LNCAP (cell line): ENCODE measurements at regions not wholly inside any gene's neighbourhood (a gene's known extent, or its start where the extent isn't known, plus 50 kb on each side); places are given as distances from the start of the nearest gene placed in this dataset.

Experiments
- CTCF ChIP-seq: fragments of 450-650 bp; IDR thresholded peaks from 2 replicates; pipeline ENCODE4 v1.5.1; 2017; ENCODE audit warnings: mild to moderate bottlenecking

DNA sequence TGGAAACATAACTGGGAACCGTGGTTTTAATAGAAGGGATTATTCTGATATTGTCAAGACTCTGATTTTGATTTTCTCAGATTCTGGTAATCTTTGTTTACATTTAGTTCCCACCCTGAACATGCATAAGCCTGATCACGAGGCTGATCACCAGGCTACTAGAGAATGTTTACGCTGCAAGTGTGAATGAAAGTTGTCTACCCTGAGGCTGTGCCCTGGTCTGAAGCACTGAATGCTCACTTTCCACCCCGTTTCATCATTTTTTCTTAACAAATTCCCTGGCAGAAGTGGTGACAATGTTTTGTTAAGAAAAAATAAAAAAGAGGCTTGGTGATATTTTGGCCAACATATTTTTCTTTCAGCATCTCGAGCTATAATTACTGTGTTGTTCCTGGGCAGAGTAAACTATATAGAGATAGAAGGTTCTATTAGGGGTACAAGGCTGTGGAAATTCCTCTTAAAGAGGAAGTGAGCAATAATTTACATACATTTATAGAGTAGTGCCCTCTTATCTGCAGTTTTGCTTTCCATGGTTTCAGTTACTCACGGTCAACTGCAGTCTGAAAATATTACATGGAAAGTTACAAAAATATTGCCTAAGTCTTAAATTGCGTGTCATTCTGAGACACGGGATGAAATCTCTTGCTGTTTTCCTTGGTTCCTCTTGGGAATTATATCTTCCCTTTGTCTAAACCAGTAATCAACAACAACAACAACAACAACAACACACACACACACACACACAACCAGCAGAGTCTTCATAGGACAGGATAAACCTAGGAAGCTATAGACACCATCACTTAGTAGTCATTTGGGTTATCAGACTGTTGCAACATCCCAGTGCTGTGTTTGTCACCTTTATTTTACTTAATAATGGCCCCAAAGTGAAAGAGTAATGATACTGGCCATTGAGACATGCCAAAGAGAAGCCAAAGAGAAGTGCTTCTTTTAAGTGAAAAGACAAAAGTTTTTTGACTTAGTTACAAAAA lies 566.6 kb upstream of the CITED2 start:
- TF ChIP-seq CTCF, result no peak

DNA sequence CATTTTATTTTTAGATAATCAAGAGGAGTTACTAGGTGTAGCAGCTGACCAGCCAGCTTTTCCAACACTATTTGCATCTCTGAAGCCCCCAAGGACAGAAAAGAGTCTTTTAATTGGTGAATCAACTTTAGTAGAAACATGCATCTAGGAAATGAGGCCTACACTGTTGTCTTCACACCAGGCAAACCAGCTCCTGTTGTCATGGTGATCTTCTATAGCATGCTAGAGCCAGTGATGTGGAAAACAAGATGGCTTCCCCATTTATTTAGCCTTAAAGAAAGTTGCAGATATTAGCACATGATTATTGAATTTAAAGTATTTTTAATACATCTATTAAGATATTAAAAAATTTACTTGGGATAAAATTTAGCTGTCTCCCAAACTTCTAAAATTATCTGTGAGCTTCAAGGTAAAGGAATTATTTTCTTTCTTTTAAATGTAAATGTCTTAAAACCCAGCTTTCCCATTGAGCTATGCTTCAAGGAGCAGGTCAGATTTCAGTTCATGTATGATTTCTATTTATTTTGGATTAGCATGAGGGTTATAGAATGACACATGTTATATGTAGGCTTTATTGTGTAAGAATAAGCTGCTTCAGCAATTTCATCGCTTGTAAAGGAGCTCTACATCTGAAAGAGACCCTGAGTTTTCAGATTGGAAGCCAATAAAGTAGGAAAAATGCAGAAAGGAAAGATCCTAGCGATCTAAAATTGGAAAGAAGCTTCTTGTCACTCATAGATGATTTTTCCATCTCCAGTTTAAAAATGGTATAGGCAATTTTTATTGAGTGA lies 564.9 kb upstream of the CITED2 start:
- no peak for TF ChIP-seq CTCF

GRCh38 chr6:139932671-139933070 lies 558.2 kb upstream of the CITED2 start:
- TF ChIP-seq CTCF, result no peak

DNA sequence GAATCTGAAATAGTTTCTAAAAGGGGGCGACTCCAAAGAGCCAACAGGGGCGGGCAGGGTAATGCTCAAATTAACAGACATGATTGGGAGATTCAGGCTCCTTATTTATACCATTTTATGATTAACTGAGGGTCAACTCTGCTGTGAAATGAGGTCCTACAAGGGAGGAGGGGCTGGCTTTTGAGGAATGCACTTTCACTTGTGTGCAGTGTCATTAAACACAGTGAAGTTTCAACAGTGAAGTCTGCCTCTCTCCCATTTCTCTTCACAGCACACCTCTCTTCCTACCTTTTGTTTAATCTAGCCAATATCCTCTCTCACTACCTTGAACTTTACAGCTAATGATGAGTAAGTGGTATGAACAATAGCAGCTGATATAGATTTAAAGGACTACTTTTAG lies 557.3 kb upstream of the CITED2 start:
- TF ChIP-seq CTCF, result no peak

DNA sequence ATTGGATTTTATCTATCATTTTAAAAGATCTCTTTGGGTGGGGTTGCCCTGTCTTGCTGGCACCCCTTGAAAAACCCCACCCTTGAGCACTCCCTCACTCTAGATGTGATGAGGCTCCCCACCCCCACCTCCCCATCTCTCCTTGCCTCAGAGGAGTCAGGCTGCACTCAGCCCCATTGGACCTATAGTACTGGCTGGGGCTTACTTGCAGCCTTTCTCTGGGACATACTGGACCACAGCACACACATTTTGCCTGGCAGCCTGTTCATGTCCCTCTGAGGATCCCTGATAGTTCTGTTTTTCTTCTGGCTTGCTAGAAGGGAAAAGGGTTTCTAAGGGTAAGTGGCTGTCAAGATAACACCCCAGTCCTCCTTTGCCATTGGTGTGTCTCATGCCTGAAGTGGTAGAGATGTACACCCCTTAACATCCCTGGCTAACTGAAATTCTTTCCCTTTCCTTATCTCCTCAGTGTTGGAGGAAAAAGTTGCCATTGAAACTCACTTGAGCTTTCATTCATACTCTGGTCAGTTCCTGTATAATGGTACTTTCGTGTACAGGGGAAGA lies 553.4 kb upstream of the CITED2 start:
- no peak for TF ChIP-seq CTCF

- no peak for TF ChIP-seq CTCF
Measured at GRCh38 chr6:139927236-139927635, 552.8 kb upstream of the CITED2 start.

DNA sequence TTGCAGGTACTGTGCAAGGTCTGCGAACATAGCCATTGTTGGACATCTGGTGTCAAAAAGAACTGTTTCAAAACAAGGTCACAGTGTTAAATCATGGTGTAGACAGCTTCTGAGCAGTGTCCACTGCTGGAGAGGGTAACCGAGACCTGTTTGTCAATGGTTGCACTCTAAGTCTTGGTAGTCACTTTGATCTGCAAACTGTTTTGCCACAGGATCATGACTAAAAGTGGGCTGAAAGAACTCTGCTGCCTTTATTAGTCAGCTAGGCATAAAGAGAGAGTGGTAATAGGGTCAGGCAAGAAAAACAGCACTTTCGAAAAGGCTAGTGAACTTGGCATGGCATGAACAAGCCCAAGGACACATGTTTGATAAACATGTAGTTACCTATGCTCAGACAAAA lies 552.3 kb upstream of the CITED2 start:
- TF ChIP-seq CTCF, result no peak
